ENCODE measurements at regions not wholly inside any gene's neighbourhood (a gene's known extent, or its start where the extent isn't known, plus 50 kb on each side); places are given as distances from the start of the nearest gene placed in this dataset.
"Not testable (repeated sequence)": the region's sequence is repeated elsewhere in the genome, so short reads cannot be mapped to it uniquely, and the experiment has no call there.

- no peak for DNase-seq (ENCODE audit: low read depth in 2 of 2)
Measured at GRCh38 chr6:159404296-159404695, 235.1 kb downstream of the FNDC1 start.

GRCh38 chr6:159400826-159401225 is 231.6 kb downstream of the FNDC1 start:
- DNase-seq (ENCODE audit: low read depth in 2 of 2): no peak

- no peak for DNase-seq (ENCODE audit: low read depth in 2 of 2)
Measured at GRCh38 chr6:159399751-159400221, 230.6 kb downstream of the FNDC1 start.

- no peak for DNase-seq (ENCODE audit: low read depth in 2 of 2)
Measured at GRCh38 chr6:159398633-159399032, 229.4 kb downstream of the FNDC1 start.

GRCh38 chr6:159397753-159398152 is 228.6 kb downstream of the FNDC1 start:
- no peak for DNase-seq (ENCODE audit: low read depth in 2 of 2)

- no peak for DNase-seq (ENCODE audit: low read depth in 2 of 2)
Measured at GRCh38 chr6:159395609-159396008, 226.4 kb downstream of the FNDC1 start.

- DNase-seq (ENCODE audit: low read depth in 2 of 2): not testable (repeated sequence)
Measured at GRCh38 chr6:159392695-159393094, 223.5 kb downstream of the FNDC1 start.

- no peak for DNase-seq (ENCODE audit: low read depth in 2 of 2)
Measured at GRCh38 chr6:159390381-159390780, 221.2 kb downstream of the FNDC1 start.

GRCh38 chr6:159389695-159390094 is 220.5 kb downstream of the FNDC1 start:
- no peak for DNase-seq (ENCODE audit: low read depth in 2 of 2)

GRCh38 chr6:159380114-159380513 is 210.9 kb downstream of the FNDC1 start:
- no peak for DNase-seq (ENCODE audit: low read depth in 2 of 2)

- DNase-seq (ENCODE audit: low read depth in 2 of 2): no peak
Measured at GRCh38 chr6:159378411-159379328, 209.5 kb downstream of the FNDC1 start.

GRCh38 chr6:159376516-159377158 is 207.4 kb downstream of the FNDC1 start:
- no peak for DNase-seq (ENCODE audit: low read depth in 2 of 2)

- no peak for DNase-seq (ENCODE audit: low read depth in 2 of 2)
Measured at GRCh38 chr6:159375014-159375413, 205.8 kb downstream of the FNDC1 start.

GRCh38 chr6:159373670-159374069 is 204.5 kb downstream of the FNDC1 start:
- DNase-seq (ENCODE audit: low read depth in 2 of 2): no peak

- no peak for DNase-seq (ENCODE audit: low read depth in 2 of 2)
Measured at GRCh38 chr6:159372333-159372732, 203.1 kb downstream of the FNDC1 start.

GRCh38 chr6:159360306-159360705 is 191.1 kb downstream of the FNDC1 start:
- DNase-seq (ENCODE audit: low read depth in 2 of 2): no peak

GRCh38 chr6:159359581-159360297 is 190.5 kb downstream of the FNDC1 start:
- no peak for DNase-seq (ENCODE audit: low read depth in 2 of 2)

- DNase-seq (ENCODE audit: low read depth in 2 of 2): no peak
Measured at GRCh38 chr6:159358562-159358961, 189.4 kb downstream of the FNDC1 start.

- no peak for DNase-seq (ENCODE audit: low read depth in 2 of 2)
Measured at GRCh38 chr6:159357211-159357915, 188.2 kb downstream of the FNDC1 start.

GRCh38 chr6:159353193-159353592 is 184.0 kb downstream of the FNDC1 start:
- DNase-seq (ENCODE audit: low read depth in 2 of 2): no peak

- DNase-seq (ENCODE audit: low read depth in 2 of 2): no peak
Measured at GRCh38 chr6:159351707-159352106, 182.5 kb downstream of the FNDC1 start.
